ENCODE measurements at regions not wholly inside any gene's neighbourhood (a gene's known extent, or its start where the extent isn't known, plus 50 kb on each side); places are given as distances from the start of the nearest gene placed in this dataset.
"Not testable (repeated sequence)": the region's sequence is repeated elsewhere in the genome, so short reads cannot be mapped to it uniquely, and the experiment has no call there.

DNA sequence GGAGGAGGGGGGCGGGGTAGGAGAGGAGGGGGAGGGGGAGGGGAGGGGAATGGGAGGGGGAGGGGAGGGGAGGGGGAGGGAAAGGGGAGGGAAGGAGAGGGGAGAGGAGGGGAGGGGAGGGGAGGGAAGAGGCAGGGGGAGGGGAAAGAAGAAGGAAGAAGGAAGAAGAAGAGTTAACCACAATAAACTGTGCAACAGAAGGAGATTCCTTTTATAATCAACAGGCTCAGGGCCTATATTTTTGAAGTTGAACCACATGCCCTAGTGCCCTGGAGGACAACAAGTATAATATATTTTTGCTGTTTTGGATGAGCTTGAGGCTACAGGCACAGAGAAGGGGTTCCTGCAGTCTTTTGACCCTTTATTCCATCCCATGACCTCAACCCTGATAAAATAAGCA lies 228.2 kb upstream of the IRF2BP2 start:
- no peak for DNase-seq

DNA sequence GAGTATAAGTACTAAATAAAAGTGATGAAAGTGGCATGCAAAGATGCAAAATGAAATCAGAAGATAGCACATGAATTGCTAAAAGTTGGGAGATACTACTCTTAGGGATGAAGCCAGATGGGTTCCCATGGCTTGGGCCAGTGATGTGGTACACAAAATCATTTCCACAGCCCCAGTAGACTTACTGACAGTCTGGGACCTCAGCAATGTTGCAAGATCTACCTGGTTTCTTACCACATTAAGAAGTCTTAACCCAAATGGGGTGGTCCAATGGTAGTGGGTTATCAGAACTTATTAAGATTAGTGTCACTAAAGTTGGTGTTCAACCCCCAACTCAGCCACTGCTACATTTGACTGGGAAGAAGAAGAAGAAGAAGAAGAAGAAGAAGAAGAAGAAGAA lies 227.7 kb upstream of the IRF2BP2 start:
- no peak for DNase-seq

DNA sequence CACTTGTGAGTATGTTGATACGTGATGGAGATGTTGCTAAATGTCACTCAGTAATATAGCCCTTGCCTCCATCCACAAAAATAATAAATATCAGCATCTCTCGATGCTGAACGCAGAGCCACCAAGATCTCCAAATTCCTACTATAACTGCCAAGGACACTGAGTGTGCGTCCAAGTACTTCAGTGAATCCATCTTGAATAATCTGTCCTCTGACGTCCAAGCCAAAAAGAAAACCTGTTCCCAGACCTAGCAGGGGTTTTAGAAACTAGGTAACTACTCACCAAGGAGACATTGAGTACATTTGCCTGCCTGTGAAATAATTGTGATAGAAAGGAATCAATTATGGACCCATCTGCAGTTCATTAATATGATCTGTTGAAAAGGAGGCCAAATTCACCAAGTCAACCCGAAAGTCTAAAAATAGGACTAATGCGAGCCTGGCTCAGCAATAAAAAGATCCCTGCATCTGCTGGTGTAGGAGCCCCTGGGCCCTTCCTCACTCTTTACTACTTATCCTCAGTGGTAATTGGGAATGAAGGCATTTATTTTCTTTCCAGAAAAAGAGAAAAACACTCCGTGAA lies 226.9 kb upstream of the IRF2BP2 start:
- DNase-seq, result no peak

DNA sequence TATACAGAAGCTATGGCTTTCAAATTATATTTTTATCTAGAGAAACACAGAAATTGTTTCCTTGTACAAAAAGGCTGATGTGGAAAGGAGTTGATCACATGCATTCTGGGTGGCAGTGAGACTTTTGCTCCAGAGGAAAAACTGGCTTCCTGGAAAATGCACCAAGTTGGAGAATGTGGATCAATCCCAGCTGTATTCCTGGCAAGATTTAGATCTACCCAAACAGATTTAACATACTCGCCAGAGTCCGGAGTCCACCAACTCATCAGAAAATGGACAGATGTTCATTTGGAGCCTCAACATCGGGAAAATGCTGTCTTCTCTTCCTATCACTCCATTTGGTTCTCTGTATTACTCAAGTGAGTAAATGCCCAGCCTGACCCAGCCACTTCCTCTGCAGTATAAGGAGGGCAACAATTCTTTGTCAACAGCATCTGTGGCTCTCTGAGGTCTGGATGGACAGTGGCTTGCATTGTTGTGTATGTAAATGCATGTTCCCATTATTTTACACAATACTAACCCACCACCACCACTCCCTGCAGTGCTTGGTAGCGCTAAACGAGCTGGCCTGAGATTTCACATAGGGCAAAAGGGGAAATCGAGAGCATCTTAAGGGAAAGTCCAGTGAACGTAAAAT lies 226.2 kb upstream of the IRF2BP2 start:
- DNase-seq, result no peak

DNA sequence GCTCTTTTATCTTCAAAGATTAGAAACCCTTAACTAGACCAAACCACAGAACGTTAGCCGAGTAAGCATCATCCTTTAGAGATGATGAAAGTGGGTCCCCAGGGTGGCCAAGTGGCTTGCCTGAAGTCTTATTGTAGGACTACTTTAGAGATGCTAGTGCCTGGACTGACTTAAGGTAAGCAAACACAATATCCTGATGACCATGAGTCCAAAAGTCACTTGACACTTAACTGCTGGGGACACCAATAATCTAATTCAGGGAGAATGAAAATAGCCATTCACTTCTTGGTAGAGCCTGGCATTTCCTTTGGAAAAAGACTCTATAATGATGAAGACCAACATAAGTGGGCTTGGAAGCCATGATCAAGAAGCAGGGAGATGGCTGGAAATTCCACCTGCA lies 225.3 kb upstream of the IRF2BP2 start:
- no peak for DNase-seq

DNA sequence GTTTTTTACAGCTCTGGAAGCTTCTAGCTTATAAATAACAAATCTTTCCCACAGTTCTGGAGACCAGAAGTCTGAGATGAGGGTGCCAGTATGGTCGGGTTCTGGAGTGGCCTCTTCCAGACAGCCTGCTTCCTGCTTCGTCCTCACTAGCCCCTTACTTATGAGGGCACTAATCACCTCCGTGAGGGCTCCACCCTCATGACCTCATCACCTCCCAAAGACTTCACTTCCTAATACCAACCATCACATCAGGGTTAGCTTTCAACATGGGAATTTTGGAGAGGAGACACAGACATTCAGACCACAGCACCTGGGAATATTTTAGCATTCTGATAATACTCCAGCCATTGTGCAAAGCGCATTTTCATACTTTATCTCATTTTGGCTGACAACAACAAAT lies 223.7 kb upstream of the IRF2BP2 start:
- DNase-seq, result no peak

DNA sequence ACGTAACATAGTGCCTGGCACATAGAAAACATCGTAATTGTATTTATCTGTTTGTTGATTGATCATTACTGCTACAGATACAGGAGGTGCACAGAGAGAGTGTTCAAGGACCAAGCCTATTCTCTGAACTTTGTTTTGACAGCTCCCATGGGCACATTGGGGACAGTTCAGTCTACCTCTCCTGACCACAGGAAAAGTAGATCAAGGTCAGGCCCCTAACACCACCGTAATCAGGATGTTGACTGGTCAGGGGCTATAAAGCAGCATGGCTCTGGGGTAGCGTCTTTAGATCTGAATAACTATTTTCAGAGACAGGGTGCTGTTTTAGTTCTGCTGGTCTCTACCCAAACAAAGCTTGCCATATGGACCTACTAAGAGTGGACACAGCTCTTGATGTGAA lies 223.1 kb upstream of the IRF2BP2 start:
- DNase-seq, result no peak

DNA sequence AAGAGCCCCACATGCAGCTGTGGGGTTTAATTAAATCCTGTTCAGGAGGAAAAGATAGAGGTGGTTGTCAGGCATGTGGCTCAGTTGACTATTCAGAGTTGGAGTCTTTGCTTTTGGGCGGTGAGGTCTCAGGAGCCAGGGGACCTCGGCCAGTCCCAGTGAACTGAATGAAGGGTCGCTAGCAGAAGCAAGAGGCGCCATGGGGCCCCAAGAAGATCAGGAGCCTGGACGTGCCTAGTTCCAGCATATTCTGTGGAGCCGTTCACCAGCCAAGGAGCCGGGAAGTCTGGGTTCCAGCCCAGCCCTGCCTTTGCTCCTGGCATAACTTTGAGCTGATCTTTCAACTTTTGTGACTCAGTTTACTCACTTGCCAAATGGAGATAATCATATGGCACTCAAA lies 217.7 kb upstream of the IRF2BP2 start:
- no peak for DNase-seq

DNA sequence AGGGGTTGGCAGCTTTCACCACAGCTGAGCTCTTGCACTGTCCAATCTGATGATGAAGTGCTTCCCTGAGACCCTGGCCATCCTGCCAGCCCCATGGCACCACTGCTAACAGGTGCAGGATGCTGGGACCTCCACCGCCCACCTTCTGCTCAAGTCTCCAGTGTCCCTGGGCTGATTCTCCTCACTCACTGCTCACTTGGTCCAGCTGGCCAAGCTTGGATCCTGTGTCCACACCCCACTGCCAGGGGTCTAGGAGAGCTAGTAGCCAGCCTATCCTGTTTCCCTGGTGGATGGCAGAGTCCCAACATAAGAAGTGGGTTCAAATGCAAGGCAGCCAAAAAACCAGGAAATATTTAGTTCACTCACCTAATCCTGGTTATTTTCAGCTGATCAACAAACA lies 217.2 kb upstream of the IRF2BP2 start:
- DNase-seq, result no peak

DNA sequence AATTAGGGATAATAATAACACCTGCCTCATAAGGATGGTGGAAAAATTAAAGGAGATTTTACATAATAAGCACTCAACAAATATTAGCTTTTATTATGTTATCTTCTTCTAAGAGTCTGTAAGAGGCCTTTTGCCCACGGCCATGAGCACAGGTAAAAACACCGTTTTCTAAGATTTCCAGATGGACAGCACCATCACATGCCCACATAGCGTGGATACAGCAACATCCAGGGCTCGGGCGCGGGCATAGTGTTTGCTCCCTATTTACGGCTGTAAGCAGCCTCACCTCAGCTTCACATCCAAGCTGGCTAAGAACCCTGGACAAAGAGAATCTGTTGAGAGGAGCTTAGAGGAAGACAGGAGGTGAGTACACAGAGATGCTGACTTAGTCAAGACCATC lies 216.4 kb upstream of the IRF2BP2 start:
- DNase-seq, result no peak

DNA sequence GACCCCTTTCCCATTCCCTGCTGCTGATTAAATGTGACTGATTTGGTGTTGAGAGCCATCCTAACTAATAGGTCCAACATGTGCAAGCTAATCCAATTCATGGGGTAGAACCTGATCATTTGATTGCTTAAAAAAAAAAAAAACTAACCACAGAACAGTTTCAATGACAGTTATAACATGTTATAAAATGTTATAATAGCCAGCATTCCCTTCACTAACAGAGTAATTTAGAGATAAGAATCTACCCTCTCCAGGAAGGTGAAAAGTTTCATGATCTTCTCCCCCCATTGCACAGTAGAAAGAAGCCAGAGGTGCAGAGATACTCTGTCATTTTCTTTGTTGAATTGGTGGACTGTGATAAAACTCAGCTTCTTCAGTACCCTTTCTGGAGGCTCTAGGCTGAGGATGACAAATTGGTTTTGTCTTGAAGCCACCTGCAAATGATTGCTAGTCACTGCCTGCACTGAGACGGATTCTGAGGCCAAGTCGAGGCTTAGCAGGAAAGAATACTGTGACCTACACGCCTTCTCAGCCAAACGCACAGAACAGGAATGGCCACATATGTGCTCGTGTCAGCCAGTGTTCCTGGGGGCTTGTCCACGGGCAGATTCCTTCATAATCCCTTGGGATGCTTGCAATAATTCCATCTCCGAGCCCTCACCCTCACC lies 215.7 kb upstream of the IRF2BP2 start:
- no peak for DNase-seq

DNA sequence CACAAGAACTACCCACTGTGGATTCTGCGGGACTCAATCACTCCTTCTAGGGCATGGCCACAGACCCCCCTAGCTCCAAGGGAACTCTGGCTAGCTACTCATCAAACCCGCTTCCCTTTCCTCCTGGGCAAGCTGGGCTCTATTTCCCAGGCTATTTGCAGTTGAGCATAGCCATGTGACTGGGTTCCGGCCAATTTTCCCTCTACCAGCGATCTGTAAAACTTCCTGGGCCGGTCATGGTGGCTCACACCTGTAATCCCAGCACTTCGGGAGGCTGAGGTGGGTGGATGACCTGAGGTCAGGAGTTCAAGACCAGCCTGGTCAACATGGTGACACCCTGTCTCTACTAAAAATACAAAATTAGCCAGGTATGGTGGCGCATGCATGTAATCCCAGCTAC lies 214.9 kb upstream of the IRF2BP2 start:
- not testable (repeated sequence) for DNase-seq

DNA sequence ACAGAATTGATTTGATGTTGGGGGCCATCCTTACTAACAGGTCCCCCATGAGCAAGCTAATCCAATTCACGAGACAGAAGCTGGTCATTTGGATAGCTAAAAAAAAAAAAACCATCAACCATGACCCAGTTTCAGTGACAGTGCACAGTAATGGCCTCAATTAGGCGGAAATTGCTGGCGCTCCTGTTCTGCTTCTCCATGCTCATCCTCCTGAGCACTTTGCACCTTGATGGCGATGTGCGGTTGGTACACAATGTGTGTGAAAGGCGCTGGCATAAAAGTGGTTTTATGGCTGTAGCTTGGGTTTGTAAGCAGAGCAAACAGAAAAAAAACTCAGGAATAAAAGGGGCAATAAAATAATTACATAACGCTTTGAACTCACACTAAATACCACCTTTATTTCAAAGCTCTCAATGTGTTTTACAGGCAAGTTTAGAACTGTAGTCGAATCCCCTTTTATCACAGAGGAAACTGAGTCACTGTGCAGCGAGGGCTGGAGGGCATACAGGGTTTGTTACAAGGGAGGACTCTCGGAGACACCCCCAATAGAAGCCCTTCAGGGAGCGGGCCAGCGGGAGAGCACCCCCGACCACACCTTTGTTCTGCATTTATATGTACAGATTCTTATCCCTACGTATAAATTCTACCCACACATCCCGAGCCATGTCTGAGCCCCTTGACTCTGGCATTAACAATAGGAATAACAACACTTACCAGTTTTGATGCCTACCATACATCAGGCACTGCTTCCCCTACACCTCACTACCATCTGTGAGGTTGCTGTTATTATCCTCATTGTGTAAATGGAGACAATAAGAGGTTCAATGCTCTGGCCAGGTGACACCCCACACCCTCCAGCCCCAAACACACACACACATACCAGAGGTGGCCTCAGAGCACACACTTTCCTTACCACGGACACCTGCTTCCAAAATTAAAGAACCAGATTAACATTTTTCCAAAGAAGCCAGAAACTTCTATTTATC lies 213.5 kb upstream of the IRF2BP2 start:
- no peak for DNase-seq

DNA sequence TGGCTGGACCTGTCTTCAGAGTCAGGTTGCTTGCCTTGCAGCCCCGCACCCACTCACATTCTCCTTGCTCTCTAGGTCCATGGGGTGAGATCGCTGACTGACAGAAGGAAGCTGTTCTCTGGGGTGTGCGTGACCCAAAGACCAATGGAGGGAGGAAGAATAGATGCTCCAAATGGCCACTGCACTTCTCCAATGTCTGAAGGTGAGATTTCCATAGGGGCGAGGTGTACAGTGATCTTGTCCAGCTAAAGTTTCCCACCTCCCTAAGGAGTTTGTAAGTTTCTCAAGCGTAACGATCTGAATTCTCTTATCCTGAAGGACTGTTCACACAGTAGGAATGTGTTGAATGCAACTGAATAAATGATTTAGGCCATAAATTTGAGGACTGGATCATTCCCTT lies 211.9 kb upstream of the IRF2BP2 start:
- DNase-seq, result no peak

DNA sequence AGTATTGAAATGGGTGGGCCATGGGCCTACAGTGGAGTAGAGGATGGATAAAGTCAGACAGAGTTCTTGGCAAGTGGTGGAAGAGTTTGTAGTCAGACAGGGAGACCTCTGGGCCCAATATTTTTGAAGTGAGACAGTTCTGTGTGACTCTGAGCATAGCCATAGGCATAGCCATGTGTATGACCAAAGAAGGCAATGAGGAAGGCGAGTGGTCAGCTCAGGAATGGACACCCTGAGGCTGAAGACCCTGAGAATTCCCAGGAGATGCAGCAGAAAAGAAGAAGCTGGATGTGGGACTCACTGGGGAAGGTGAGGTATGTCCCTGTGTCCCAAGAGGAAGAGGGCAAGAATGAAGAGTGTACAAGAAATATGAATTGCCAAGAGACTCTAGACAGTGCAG lies 210.6 kb upstream of the IRF2BP2 start:
- no peak for DNase-seq

DNA sequence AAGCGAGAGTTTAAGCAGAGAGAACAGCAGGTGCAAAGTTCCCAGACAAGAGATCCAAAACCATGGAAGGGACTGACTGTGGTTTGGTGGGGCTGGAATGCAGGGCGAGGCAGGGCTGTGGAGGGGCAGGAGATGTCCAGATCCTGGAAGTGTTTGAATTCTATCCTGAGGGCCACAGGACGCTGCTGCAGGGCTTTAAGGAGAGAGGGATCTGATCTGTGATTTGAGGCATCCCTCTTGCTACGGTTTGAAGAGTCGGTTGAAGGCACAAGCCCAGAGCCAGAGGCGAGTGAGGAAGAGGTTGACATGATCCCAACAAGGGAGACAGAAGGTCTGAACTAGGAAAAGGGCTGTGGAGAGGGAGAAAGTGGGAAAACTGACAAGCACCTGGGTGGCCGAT lies 209.9 kb upstream of the IRF2BP2 start:
- not testable (repeated sequence) for DNase-seq

DNA sequence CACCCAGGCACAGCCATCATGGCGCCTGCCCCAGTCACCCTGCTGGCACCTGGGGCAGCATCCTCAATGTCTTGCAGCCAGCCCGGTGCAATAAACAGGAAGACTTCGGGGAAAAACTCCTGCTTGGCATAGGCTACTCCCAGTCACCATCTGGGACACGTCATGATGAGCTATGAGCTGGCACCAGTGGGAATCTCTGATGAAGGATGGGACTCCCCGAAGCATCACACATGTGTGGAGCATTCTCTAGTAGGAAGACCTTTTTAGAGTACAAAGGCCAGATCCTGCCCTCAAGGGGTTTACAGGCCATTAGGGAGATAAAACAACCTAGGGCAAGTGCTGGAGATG lies 208.0 kb upstream of the IRF2BP2 start:
- not testable (repeated sequence) for DNase-seq

DNA sequence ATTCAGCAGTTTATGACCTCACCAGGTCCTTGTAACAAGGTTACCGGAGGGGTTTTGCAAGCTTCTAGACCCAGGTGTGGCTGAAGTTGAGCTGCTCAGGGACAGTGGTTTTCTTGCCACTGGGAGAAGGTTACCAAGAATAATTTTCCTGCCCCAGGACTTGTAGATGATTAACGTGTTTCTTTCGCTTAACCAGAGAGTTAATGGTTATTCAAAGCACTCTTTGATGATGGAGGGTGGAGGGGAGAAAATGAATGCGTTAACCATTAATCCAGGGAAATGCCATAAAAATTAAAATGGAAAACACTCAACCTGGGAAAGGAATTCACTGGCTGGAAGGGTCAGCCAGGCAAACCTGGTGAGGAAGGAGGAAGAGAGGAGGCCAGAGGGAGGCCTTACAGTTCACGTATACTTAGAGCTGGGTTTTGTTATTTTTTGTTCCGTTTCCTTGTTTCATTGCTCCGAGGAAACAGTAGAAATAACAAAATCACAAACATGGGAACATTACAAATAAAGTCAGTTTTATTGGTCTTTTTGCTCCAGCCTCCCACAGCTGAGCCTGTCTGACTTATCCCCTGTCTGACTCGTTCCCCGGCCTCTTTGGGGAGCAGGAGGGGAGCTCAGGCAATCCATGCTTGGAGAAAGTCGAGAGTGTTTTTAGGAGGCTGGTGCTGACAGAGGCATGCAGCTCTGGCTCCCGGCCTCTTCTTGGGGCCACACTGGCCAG lies 207.5 kb upstream of the IRF2BP2 start:
- DNase-seq, result not testable (repeated sequence)

DNA sequence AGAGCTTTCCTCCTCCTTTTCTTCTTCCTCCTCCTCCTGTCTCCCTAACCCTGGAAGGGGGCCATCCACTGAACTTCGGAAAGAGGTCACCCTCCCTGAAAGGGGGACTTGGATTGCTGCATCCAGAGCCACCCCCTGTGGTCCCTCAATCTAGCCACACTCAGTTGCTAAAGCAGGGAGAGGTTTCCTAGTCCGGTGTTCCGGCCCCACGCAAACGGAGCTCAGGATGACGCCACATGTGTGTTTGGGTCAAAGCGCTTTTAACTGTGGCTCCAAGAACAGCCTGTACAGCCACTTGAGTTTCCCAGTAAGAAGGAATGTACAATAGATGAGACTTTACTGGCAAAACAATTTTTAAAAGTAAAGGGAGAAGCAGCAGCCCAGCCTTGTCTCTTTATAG lies 206.9 kb upstream of the IRF2BP2 start:
- not testable (repeated sequence) for DNase-seq

DNA sequence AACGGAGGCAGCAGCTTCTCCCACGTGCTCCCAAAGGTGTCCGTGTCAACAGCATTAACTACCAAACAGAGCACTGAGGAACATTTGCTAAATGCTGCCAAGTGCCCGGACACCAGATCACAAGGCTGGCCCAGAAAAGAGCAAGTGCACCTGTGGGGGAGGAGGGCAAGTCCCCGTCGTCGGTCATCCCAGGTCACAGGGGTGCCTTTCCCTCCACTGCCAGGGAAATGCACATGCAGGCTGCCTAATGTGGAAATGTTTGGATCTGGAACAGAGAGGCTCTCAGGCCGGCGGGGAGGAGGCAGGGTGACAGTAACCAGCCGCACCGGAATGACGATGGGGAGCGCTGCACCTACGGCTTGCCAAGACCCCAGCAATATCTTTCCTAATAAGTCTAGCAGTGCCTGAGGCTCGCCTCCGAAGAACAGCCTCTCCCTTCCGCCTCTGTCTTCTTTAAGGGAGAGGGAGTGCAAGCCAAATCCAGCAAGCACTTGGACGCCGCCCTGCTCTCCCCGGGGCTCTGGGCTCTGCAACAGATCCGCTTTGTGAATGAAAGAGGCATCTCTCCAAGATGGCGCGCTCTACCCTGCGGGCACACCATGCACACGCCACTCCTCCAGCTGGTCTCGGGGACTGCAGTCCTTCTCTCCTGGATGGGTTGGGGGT lies 206.3 kb upstream of the IRF2BP2 start:
- DNase-seq, result not testable (repeated sequence)

DNA sequence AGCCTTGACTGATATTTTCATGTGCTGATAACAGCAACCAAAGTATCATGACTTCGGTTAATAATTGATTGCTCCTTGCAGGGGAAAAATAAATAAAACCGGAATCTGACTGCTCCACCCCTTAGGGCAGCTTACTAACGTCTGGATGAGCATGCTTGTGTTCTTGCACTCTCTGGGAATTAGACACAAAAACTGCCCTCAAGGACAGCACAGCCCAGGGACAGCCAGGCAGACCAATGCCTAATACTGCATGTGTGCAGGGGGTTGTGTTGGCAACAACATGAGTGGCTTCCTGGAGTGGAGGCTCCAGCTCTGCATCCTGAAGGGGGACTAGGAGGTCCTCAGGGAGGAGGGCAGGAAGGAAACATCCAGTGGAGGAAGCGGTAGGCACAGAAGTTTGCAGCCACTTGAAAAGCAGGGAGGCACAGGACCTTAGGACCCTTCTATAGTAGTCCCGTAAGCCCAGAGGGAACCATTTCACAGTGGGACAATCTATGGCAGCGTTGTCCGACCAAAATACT lies 205.4 kb upstream of the IRF2BP2 start:
- not testable (repeated sequence) for DNase-seq

DNA sequence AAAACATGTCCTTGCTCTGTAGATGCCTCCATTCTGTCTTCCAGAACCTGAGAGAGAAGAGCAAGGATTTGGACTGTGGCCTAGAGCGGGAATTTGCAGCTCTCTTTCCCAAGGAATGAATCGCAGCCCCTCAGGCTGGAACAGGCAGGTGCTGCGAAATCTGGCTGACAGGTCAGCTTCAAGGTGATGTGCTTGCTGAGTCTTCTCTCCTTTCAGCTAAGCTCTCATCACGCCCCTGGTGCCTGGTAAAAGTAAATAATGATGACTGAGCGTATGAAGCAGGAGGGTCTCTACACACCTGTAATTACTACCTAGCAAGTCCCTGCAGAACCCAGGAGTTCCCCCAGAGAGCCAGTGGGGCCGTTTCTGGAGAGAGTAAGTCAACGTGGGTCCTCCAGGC lies 204.3 kb upstream of the IRF2BP2 start:
- DNase-seq, result not testable (repeated sequence)
